ENCODE measurements at regions not wholly inside any gene's neighbourhood (a gene's known extent, or its start where the extent isn't known, plus 50 kb on each side); places are given as distances from the start of the nearest gene placed in this dataset.

DNA sequence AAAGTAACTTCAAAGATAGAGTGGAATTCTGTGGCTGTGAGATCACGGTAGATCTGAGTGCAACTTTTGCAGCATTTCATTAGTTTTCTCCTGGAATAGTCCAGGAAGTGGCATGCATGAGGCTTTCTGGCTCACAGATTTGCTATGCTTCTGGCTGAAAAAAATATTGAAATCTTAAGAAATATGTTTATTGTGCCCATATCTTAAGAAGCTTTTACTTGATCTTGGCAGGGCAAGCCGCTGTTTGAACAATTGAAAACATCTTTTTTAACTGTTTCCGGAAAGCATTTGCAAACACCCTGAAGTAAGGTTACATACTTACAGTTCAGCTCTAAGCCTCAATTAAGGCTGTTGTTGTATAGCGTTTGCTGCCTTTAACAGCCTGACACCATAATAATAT lies 135.7 kb upstream of the GDNF start:
- no peak for TF ChIP-seq EZH2 (IDR thresholded peaks at IDR 0.05; ENCODE audit: low read length, missing control alignments)
- TF ChIP-seq, protein P1, sequence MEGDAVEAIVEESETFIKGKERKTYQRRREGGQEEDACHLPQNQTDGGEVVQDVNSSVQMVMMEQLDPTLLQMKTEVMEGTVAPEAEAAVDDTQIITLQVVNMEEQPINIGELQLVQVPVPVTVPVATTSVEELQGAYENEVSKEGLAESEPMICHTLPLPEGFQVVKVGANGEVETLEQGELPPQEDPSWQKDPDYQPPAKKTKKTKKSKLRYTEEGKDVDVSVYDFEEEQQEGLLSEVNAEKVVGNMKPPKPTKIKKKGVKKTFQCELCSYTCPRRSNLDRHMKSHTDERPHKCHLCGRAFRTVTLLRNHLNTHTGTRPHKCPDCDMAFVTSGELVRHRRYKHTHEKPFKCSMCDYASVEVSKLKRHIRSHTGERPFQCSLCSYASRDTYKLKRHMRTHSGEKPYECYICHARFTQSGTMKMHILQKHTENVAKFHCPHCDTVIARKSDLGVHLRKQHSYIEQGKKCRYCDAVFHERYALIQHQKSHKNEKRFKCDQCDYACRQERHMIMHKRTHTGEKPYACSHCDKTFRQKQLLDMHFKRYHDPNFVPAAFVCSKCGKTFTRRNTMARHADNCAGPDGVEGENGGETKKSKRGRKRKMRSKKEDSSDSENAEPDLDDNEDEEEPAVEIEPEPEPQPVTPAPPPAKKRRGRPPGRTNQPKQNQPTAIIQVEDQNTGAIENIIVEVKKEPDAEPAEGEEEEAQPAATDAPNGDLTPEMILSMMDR (conservative IDR thresholded peaks at IDR 0.05 in 1 of 2, IDR thresholded peaks at IDR 0.05 in 1 of 2; ENCODE audit: low read depth in 1 of 2, low read length in 2 of 2), result no peak
